NCI-H774 (cell line): ENCODE measurements at regions not wholly inside any gene's neighbourhood (a gene's known extent, or its start where the extent isn't known, plus 50 kb on each side); places are given as distances from the start of the nearest gene placed in this dataset.
"Not testable (repeated sequence)": the region's sequence is repeated elsewhere in the genome, so short reads cannot be mapped to it uniquely, and the experiment has no call there.

Experiments used
- DNase-seq: peaks from one replicate; lab custom pipeline; 2025; lab: John Stamatoyannopoulos, UW

- no peak for DNase-seq
Observed at GRCh38 chr21:15669247-15669646, 60.5 kb upstream of the USP25 start.

GRCh38 chr21:15671188-15671587, 58.6 kb upstream of the USP25 start:
- DNase-seq = no peak

- not testable (repeated sequence) for DNase-seq
Observed at GRCh38 chr21:15672578-15672977, 57.2 kb upstream of the USP25 start.

GRCh38 chr21:15676935-15677334, 52.8 kb upstream of the USP25 start:
- DNase-seq = no peak

GRCh38 chr21:15679630-15680029, 50.2 kb upstream of the USP25 start:
- no peak for DNase-seq
